Hepatocyte (in vitro differentiated cells): ENCODE measurements at regions not wholly inside any gene's neighbourhood (a gene's known extent, or its start where the extent isn't known, plus 50 kb on each side); places are given as distances from the start of the nearest gene placed in this dataset.

Source experiments
- EZH2 ChIP-seq: fragments of 200-600 bp; sonication (generic); IDR thresholded peaks from 2 replicates; pipeline ENCODE4 v1.6.1; 2016; ENCODE audit warnings: antibody characterized with exemption, mild to moderate bottlenecking, borderline replicate concordance
- EZH2phosphoT487 ChIP-seq: fragments of 200-600 bp; sonication (generic); IDR thresholded peaks from one replicate; pipeline ENCODE4 v1.6.1; 2018; ENCODE audit warnings: antibody characterized with exemption, mild to moderate bottlenecking, low read depth, moderate library complexity; ENCODE audit not compliant: unreplicated experiment, severe bottlenecking
- TF ChIP-seq, protein P1 (sequence below): fragments of 200-600 bp; sonication (generic); IDR thresholded peaks from 2 replicates; pipeline ENCODE4 v1.5.1; 2016; ENCODE audit warnings: antibody characterized with exemption, mild to moderate bottlenecking; ENCODE audit not compliant: poor library complexity

DNA sequence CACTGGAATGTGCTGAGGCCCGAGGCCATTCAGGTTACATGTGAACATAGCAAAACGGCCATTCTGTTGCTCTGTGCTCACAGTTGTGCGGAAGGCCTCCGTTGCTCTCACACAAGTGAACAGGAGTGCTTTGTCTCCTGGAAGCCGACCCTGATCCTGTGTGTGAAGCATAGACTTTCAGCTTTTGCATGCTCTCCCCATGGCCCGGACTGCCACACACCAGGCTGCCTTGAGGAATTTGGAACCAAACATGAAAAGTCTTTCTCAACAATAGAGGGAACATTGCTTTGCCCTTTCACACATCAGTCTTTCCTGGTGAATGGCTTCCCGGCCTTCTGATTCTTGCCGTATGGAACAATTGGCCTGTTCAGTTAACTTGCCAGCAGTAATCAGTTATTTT lies 154.8 kb upstream of the LRIG1 start:
- TF ChIP-seq, protein P1, sequence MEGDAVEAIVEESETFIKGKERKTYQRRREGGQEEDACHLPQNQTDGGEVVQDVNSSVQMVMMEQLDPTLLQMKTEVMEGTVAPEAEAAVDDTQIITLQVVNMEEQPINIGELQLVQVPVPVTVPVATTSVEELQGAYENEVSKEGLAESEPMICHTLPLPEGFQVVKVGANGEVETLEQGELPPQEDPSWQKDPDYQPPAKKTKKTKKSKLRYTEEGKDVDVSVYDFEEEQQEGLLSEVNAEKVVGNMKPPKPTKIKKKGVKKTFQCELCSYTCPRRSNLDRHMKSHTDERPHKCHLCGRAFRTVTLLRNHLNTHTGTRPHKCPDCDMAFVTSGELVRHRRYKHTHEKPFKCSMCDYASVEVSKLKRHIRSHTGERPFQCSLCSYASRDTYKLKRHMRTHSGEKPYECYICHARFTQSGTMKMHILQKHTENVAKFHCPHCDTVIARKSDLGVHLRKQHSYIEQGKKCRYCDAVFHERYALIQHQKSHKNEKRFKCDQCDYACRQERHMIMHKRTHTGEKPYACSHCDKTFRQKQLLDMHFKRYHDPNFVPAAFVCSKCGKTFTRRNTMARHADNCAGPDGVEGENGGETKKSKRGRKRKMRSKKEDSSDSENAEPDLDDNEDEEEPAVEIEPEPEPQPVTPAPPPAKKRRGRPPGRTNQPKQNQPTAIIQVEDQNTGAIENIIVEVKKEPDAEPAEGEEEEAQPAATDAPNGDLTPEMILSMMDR: no peak
- no peak for TF ChIP-seq EZH2phosphoT487
- TF ChIP-seq EZH2: no peak
